ENCODE measurements at regions not wholly inside any gene's neighbourhood (a gene's known extent, or its start where the extent isn't known, plus 50 kb on each side); places are given as distances from the start of the nearest gene placed in this dataset.

DNA sequence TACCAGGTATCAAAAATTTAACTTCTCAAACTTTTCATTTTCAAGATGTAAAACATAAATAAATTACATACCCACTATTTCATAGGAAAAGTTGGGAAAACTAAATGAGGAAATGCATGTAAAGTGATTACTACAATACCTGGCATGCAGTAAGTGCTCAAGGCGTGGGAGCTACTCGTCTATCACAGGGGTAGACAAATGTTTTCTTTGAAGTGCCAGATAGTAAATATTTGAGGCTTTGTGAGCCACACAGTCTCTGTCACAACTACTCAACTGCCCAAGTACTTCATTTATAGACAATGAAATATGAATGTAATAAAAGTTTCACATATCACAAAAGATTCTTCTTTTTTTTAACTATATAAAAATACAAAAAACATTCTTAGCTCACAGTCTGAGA lies 96.4 kb upstream of the PCGF5 start:
- no peaks in the 10 kb centered on the region for H3K9me3 ChIP-seq
- no peaks in the 10 kb centered on the region for H3K4me1 ChIP-seq
- intact Hi-C loops (cut with DNase I), result no loop called here
- no peak overlapping the region for H3K27ac ChIP-seq
- H3K4me3 ChIP-seq, result no peak overlapping the region
- DNase-seq (no peak), ATAC-seq (no peak)
- H3K36me3 ChIP-seq (replicated peaks in 1 of 2; ENCODE audit: insufficient read depth in 1 of 2, low read depth in 2 of 2), result no peaks in the 10 kb centered on the region
- 40 to 54% methylated on average over 2 of the region's 2 CpGs for whole genome bisulfite sequencing, 2 donors
- H3K27me3 ChIP-seq, result no peaks in the 10 kb centered on the region
- TF ChIP-seq, protein P1, sequence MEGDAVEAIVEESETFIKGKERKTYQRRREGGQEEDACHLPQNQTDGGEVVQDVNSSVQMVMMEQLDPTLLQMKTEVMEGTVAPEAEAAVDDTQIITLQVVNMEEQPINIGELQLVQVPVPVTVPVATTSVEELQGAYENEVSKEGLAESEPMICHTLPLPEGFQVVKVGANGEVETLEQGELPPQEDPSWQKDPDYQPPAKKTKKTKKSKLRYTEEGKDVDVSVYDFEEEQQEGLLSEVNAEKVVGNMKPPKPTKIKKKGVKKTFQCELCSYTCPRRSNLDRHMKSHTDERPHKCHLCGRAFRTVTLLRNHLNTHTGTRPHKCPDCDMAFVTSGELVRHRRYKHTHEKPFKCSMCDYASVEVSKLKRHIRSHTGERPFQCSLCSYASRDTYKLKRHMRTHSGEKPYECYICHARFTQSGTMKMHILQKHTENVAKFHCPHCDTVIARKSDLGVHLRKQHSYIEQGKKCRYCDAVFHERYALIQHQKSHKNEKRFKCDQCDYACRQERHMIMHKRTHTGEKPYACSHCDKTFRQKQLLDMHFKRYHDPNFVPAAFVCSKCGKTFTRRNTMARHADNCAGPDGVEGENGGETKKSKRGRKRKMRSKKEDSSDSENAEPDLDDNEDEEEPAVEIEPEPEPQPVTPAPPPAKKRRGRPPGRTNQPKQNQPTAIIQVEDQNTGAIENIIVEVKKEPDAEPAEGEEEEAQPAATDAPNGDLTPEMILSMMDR (IDR thresholded peaks at IDR 0.05), result no peak
- TF ChIP-seq POLR2A (IDR thresholded peaks at IDR 0.05), result no peak

GRCh38 chr10:91126471-91126870 lies 94.0 kb upstream of the PCGF5 start:
- 76 to 85% methylated on average over 2 of the region's 2 CpGs for WGBS, 2 donors
- Histone ChIP-seq H3K27me3 (no peaks in the 10 kb centered on the region), H3K4me1 (no peaks in the 10 kb centered on the region), H3K36me3 (replicated peaks in 1 of 2; ENCODE audit: insufficient read depth in 1 of 2, low read depth in 2 of 2) (no peaks in the 10 kb centered on the region), H3K9me3 (no peaks in the 10 kb centered on the region), H3K4me3 (no peak overlapping the region), H3K27ac (no peak overlapping the region)
- intact Hi-C loops (cut with DNase I), result no loop called here
- no peak for DNase-seq
- no peak for ATAC-seq
- TF ChIP-seq, protein P1 (IDR thresholded peaks at IDR 0.05), result no peak
- no peak for TF ChIP-seq POLR2A (IDR thresholded peaks at IDR 0.05)

GRCh38 chr10:91127341-91128082 lies 93.0 kb upstream of the PCGF5 start:
- intact Hi-C loops (cut with DNase I), result no loop called here
- no peaks in the 10 kb centered on the region for H3K4me1 ChIP-seq
- WGBS, 2 donors, result 70 to 74% methylated on average over 3 of the region's 3 CpGs
- no peaks in the 10 kb centered on the region for H3K9me3 ChIP-seq
- H3K27me3 ChIP-seq, result no peaks in the 10 kb centered on the region
- H3K36me3 ChIP-seq (replicated peaks in 1 of 2; ENCODE audit: insufficient read depth in 1 of 2, low read depth in 2 of 2), result no peaks in the 10 kb centered on the region
- DNase-seq (no peak), ATAC-seq (no peak)
- no peak for TF ChIP-seq POLR2A (IDR thresholded peaks at IDR 0.05)
- TF ChIP-seq, protein P1 (IDR thresholded peaks at IDR 0.05), result no peak
- H3K4me3 ChIP-seq, result no peak overlapping the region
- H3K27ac ChIP-seq, result no peak overlapping the region

DNA sequence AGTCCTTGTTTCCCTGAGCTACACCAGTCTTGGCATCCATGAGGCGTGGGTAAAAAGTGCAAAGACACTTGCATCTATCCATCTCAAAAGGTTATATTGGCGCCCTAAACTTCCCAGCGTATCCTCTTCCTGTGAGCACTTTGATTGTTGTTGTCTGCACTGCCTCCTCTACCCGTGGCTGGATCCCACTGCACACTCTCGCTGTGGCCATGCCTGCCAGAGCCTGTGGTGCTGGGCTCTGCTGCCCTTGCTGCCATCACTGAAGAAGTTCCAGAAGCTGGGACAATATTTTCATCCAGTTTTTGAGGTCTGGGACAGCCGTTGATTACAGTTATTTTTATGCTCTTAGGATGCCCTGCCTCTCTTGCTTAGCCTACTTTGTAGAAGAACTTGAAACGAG lies 85.3 kb upstream of the PCGF5 start:
- ATAC-seq (no peak), DNase-seq (no peak)
- Histone ChIP-seq H3K27me3 (no peaks in the 10 kb centered on the region), H3K9me3 (no peaks in the 10 kb centered on the region), H3K36me3 (replicated peaks in 1 of 2; ENCODE audit: insufficient read depth in 1 of 2, low read depth in 2 of 2) (no peaks in the 10 kb centered on the region), H3K27ac (no peak overlapping the region), H3K4me1 (no peaks in the 10 kb centered on the region), H3K4me3 (no peak overlapping the region)
- TF ChIP-seq POLR2A (IDR thresholded peaks at IDR 0.05), result no peak
- TF ChIP-seq, protein P1 (IDR thresholded peaks at IDR 0.05), result no peak
- WGBS, 2 donors, result 69 to 78% methylated on average over 7 of the region's 7 CpGs
- intact Hi-C loops (cut with DNase I), result no loop called here

DNA sequence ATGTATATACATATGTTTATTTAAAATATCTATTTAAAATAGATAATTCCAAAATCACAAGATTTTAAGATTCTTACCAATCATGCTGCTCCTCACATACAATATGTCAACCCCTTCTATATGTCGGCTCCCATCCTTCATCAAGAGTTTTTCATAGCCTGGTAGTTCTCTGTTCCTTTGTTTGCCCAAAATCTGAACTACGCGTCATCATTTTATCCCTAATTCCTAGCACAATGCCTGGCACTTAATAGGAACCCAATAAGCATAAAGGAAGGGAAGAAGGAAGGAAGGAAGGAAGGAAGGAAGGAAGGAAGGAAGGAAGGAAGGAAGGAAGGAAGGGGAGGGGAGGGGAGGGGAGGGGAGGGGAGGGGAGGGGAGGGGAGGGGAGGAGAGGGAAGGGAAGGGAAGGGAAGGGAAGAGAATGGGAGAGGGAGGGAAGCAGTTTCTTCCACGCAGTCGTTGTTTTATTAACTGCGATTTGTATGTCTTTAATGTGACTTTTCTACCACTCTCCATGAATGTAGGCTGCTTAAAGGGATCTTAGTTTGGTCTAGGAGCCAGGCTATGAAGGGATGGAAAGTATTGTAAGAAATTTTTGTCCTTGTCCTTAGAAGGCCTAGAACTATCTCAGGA lies 83.3 kb upstream of the PCGF5 start:
- Histone ChIP-seq H3K27me3 (no peaks in the 10 kb centered on the region), H3K4me1 (no peaks in the 10 kb centered on the region), H3K36me3 (replicated peaks in 1 of 2; ENCODE audit: insufficient read depth in 1 of 2, low read depth in 2 of 2) (no peaks in the 10 kb centered on the region), H3K4me3 (no peak overlapping the region), H3K27ac (no peak overlapping the region), H3K9me3 (no peaks in the 10 kb centered on the region)
- no peak for ATAC-seq
- DNase-seq, result no peak
- TF ChIP-seq, protein P1 (IDR thresholded peaks at IDR 0.05), result no peak
- no peak for TF ChIP-seq POLR2A (IDR thresholded peaks at IDR 0.05)
- intact Hi-C loops (cut with DNase I), result no loop called here
- 87 to 95% methylated on average over 6 of the region's 6 CpGs for WGBS, 2 donors

Data from body of pancreas (tissue), 4 donors.